Gastroesophageal sphincter (tissue), 2 donors: ENCODE measurements at regions not wholly inside any gene's neighbourhood (a gene's known extent, or its start where the extent isn't known, plus 50 kb on each side); places are given as distances from the start of the nearest gene placed in this dataset.

Source experiments
- POLR2A ChIP-seq, 2 donors: fragments of 450-650 bp; IDR thresholded peaks; one replicate each; pipeline ENCODE4 v1.6.1; 2017; ENCODE audit warnings: antibody characterized with exemption in 2 of 2, mild to moderate bottlenecking in 2 of 2, moderate library complexity in 1 of 2
- POLR2AphosphoS5 ChIP-seq: sonication (generic); formaldehyde crosslinking; IDR thresholded peaks from one replicate; pipeline ENCODE4 v1.6.1; 2017; ENCODE audit warnings: antibody characterized with exemption

- TF ChIP-seq POLR2AphosphoS5 (no peak), POLR2A (IDR thresholded peaks at IDR 0.05) (no peak)
Observed at GRCh38 chr1:108047085-108047484, 82.1 kb upstream of the VAV3 start.
